ENCODE measurements at regions not wholly inside any gene's neighbourhood (a gene's known extent, or its start where the extent isn't known, plus 50 kb on each side); places are given as distances from the start of the nearest gene placed in this dataset.

- H2AFZ ChIP-seq (ENCODE audit: low read depth, low read length) = no peak overlapping the region
These were observed 466.8 kb upstream of the SMIM31 start for GRCh38 chr4:164287173-164287572.

GRCh38 chr4:164288578-164288977 lies 465.4 kb upstream of the SMIM31 start:
- H3K9ac ChIP-seq (ENCODE audit: low read length) = no peak overlapping the region
- H3K4me1 ChIP-seq (ENCODE audit: low read length) = peaks cover 10% of the 10 kb centered on the region; the same call in 1 of the 2 replicates
- no peak overlapping the region for H3K4me3 ChIP-seq (ENCODE audit: low read length)
- H3K36me3 ChIP-seq (replicated peaks; ENCODE audit: low read depth, low read length) = no peaks in the 10 kb centered on the region
- H2AFZ ChIP-seq (ENCODE audit: low read depth, low read length) = no peak overlapping the region
- H3K27ac ChIP-seq (ENCODE audit: low read length) = no peak overlapping the region
- no peaks in the 10 kb centered on the region for H3K9me3 ChIP-seq (ENCODE audit: insufficient read depth, low read length)
- H3K27me3 ChIP-seq (ENCODE audit: low read depth, low read length) = no peaks in the 10 kb centered on the region
- H3K79me2 ChIP-seq (ENCODE audit: low read length) = no peaks in the 10 kb centered on the region
- TF ChIP-seq, protein P1, sequence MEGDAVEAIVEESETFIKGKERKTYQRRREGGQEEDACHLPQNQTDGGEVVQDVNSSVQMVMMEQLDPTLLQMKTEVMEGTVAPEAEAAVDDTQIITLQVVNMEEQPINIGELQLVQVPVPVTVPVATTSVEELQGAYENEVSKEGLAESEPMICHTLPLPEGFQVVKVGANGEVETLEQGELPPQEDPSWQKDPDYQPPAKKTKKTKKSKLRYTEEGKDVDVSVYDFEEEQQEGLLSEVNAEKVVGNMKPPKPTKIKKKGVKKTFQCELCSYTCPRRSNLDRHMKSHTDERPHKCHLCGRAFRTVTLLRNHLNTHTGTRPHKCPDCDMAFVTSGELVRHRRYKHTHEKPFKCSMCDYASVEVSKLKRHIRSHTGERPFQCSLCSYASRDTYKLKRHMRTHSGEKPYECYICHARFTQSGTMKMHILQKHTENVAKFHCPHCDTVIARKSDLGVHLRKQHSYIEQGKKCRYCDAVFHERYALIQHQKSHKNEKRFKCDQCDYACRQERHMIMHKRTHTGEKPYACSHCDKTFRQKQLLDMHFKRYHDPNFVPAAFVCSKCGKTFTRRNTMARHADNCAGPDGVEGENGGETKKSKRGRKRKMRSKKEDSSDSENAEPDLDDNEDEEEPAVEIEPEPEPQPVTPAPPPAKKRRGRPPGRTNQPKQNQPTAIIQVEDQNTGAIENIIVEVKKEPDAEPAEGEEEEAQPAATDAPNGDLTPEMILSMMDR (IDR thresholded peaks at IDR 0.05; ENCODE audit: low read depth, low read length) = no peak
- no peak for TF ChIP-seq EZH2phosphoT487 (IDR thresholded peaks at IDR 0.05; ENCODE audit: low read depth)
- no peak overlapping the region for H3K4me2 ChIP-seq (ENCODE audit: low read length)
- H4K20me1 ChIP-seq (ENCODE audit: insufficient read depth, low read length) = no peaks in the 10 kb centered on the region

More at GRCh38 chr4:164287173-164287572, 466.8 kb upstream of the SMIM31 start:
- no peaks in the 10 kb centered on the region for H4K20me1 ChIP-seq (ENCODE audit: insufficient read depth, low read length)
- H3K27me3 ChIP-seq (ENCODE audit: low read depth, low read length) = no peaks in the 10 kb centered on the region
- H3K36me3 ChIP-seq (replicated peaks; ENCODE audit: low read depth, low read length) = no peaks in the 10 kb centered on the region
- no peak overlapping the region for H3K4me2 ChIP-seq (ENCODE audit: low read length)
- no peaks in the 10 kb centered on the region for H3K9me3 ChIP-seq (ENCODE audit: insufficient read depth, low read length)
- no peaks in the 10 kb centered on the region for H3K79me2 ChIP-seq (ENCODE audit: low read length)
- no peak overlapping the region for H3K27ac ChIP-seq (ENCODE audit: low read length)
- H3K4me3 ChIP-seq (ENCODE audit: low read length) = no peak overlapping the region
- TF ChIP-seq EZH2phosphoT487 (IDR thresholded peaks at IDR 0.05; ENCODE audit: low read depth) = no peak
- TF ChIP-seq, protein P1 (IDR thresholded peaks at IDR 0.05; ENCODE audit: low read depth, low read length) = no peak
- peaks cover 10% of the 10 kb centered on the region; the same call in 1 of the 2 replicates for H3K4me1 ChIP-seq (ENCODE audit: low read length)
- H3K9ac ChIP-seq (ENCODE audit: low read length) = no peak overlapping the region

GRCh38 chr4:164293203-164293602 lies 460.7 kb upstream of the SMIM31 start:
- H3K9ac ChIP-seq (ENCODE audit: low read length) = no peak overlapping the region
- no peak overlapping the region for H3K4me3 ChIP-seq (ENCODE audit: low read length)
- H3K4me2 ChIP-seq (ENCODE audit: low read length) = no peak overlapping the region
- H2AFZ ChIP-seq (ENCODE audit: low read depth, low read length) = no peak overlapping the region
- no peaks in the 10 kb centered on the region for H3K79me2 ChIP-seq (ENCODE audit: low read length)
- no peaks in the 10 kb centered on the region for H3K27me3 ChIP-seq (ENCODE audit: low read depth, low read length)
- H3K4me1 ChIP-seq (ENCODE audit: low read length) = peaks cover 10% of the 10 kb centered on the region; the same call in 1 of the 2 replicates
- TF ChIP-seq, protein P1 (IDR thresholded peaks at IDR 0.05; ENCODE audit: low read depth, low read length) = no peak
- no peak for TF ChIP-seq EZH2phosphoT487 (IDR thresholded peaks at IDR 0.05; ENCODE audit: low read depth)
- H4K20me1 ChIP-seq (ENCODE audit: insufficient read depth, low read length) = no peaks in the 10 kb centered on the region
- H3K9me3 ChIP-seq (ENCODE audit: insufficient read depth, low read length) = no peaks in the 10 kb centered on the region
- no peaks in the 10 kb centered on the region for H3K36me3 ChIP-seq (replicated peaks; ENCODE audit: low read depth, low read length)
- no peak overlapping the region for H3K27ac ChIP-seq (ENCODE audit: low read length)

DNA sequence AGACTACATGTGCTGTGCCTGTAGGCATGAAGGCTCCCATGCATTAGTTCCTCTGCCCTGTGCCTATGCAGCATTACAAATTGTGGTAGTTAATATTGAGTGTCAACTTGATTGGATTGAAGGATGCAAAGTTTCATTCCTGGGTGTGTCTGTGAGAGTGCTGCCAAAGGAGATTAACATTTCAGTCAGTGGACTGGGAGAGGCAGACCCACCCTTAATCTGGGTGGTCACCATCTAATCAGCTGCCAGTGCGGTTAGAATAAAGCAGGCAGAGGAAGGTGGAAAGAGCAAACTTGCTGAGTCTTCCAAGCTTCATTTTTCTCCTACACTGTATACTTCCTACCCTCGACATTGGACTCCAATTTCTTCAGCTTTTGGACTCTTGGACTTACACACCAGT lies 460.2 kb upstream of the SMIM31 start:
- H3K9me3 ChIP-seq (ENCODE audit: insufficient read depth, low read length) = no peaks in the 10 kb centered on the region
- H2AFZ ChIP-seq (ENCODE audit: low read depth, low read length) = no peak overlapping the region
- no peak overlapping the region for H3K4me2 ChIP-seq (ENCODE audit: low read length)
- no peaks in the 10 kb centered on the region for H3K79me2 ChIP-seq (ENCODE audit: low read length)
- peaks cover 5% of the 10 kb centered on the region; the same call in 1 of the 2 replicates for H3K4me1 ChIP-seq (ENCODE audit: low read length)
- H3K9ac ChIP-seq (ENCODE audit: low read length) = no peak overlapping the region
- no peaks in the 10 kb centered on the region for H3K36me3 ChIP-seq (replicated peaks; ENCODE audit: low read depth, low read length)
- TF ChIP-seq, protein P1 (IDR thresholded peaks at IDR 0.05; ENCODE audit: low read depth, low read length) = no peak
- TF ChIP-seq EZH2phosphoT487 (IDR thresholded peaks at IDR 0.05; ENCODE audit: low read depth) = no peak
- H3K4me3 ChIP-seq (ENCODE audit: low read length) = no peak overlapping the region
- H4K20me1 ChIP-seq (ENCODE audit: insufficient read depth, low read length) = no peaks in the 10 kb centered on the region
- H3K27ac ChIP-seq (ENCODE audit: low read length) = no peak overlapping the region
- H3K27me3 ChIP-seq (ENCODE audit: low read depth, low read length) = no peaks in the 10 kb centered on the region

Measured in OCI-LY3 (cell line).